ENCODE measurements at regions not wholly inside any gene's neighbourhood (a gene's known extent, or its start where the extent isn't known, plus 50 kb on each side); places are given as distances from the start of the nearest gene placed in this dataset.

DNA sequence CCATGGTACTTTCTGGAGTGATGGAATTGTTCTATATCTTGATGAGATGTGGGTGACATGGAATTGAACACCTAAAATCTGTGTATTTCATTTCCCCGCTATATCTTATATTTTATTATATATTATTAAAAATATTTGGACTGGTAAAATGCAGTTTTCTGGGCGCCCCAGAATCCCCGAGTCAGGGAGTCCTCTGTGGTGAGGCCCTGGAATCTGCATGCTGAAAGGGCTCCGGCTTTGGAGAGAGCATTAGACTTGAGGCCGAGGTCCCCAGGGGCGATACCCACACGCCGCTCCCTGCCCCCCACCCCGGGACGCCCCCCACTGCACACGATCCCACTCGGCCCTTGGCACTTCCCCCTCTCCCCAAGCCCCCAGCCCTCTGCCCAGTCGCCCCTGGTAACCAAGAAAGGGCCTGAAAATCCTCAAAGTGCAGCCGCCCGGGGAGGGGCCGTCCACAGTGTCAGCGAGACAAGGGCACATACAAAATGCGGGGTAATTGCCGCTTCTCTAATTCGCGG is 126.0 kb downstream of the ZFP36L2 start:
- DNase-seq (no peak), ATAC-seq (no peak)
- no peaks in the 10 kb centered on the region for H3K4me1 Mint-ChIP-seq (ENCODE audit: low read depth)
- H3K9me3 Mint-ChIP-seq = peaks cover 11% of the 10 kb centered on the region
- no peaks in the 10 kb centered on the region for H3K27me3 Mint-ChIP-seq (ENCODE audit: low read depth)
- no peak overlapping the region for H3K4me3 Mint-ChIP-seq
- H3K36me3 Mint-ChIP-seq (ENCODE audit: insufficient read depth) = peaks cover 6% of the 10 kb centered on the region

DNA sequence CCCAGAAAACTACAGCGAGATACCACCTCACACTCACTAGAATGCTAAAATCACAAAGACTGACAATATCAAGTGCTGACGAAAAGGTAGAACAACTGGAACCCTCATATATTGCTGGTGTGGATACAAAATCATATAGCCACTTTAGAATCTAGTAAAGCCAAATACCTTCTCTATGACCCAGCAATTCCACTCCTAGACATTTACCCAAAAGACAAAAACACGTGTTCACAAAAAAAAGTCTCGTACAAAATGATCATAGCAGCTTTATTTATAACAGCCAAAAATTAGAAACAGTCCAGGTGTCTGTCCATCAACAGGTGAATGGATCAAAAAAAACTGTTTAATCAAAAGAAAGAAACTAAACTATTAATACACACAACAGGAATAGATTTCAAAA is 126.6 kb downstream of the ZFP36L2 start:
- DNase-seq (no peak), ATAC-seq (no peak)
- Mint-ChIP-seq H3K4me3 (no peak overlapping the region), H3K4me1 (ENCODE audit: low read depth) (no peaks in the 10 kb centered on the region), H3K36me3 (ENCODE audit: insufficient read depth) (peaks cover 9% of the 10 kb centered on the region), H3K27me3 (ENCODE audit: low read depth) (no peaks in the 10 kb centered on the region), H3K9me3 (peaks cover 11% of the 10 kb centered on the region)

DNA sequence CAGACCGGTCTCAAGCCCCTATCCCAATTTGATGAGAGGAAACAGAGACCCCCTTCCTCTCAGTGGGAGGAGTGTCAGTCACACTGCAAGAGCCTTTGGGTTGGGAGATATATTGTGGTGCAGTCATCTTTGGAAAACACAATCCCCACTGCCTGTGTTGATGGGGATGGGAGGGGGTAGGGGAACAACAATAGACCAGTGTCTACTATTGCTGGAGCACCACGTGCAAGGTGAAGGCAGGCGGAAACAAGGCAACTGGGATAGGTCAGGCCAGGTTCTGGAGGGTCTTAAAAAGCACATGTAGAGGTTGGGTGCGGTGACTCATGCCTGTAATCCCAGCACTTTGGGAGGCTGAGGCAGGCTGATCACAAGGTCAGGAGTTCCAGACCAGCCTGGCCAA is 127.9 kb downstream of the ZFP36L2 start:
- H3K27me3 Mint-ChIP-seq (ENCODE audit: low read depth) = no peaks in the 10 kb centered on the region
- peaks cover 7% of the 10 kb centered on the region for H3K9me3 Mint-ChIP-seq
- ATAC-seq (no peak), DNase-seq (no peak)
- no peak overlapping the region for H3K4me3 Mint-ChIP-seq
- H3K4me1 Mint-ChIP-seq (ENCODE audit: low read depth) = no peaks in the 10 kb centered on the region
- H3K36me3 Mint-ChIP-seq (ENCODE audit: insufficient read depth) = peaks cover 10% of the 10 kb centered on the region

DNA sequence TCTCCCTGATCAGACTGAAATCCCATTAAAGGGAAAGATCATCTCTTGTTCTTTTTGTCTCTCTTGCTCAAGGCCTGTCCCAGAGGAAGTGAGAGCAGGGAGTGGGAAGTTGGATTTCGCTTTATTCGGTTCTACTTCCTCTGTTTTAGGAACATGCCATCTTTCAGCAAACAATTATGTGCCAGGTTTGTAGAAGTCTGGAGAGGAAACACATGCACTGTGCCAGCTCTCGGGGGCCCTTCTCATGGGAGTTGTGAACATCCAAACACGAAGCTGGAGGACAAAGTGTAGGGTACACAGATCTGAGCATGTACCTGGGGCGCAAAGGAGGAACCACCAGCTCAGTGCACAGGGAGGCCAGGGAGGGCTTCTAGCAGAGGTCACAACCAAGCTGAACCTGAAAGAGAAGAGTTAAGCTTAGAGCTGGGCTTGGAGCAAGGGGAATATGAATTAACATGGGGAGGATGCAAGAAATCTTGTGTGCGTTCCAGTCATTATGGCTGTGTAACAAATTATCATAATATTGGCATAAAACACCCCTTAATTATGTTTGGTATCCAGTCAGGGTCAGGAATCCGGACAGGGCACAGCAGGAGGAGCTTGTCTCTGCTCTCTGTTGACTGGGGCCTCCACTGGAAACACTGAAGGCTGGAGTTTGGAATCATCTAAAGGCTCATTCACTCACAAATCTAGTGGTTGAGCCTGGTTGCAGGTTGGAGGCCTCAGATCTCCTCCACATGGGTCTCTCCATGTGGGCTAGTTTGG is 128.6 kb downstream of the ZFP36L2 start:
- no peaks in the 10 kb centered on the region for H3K27me3 Mint-ChIP-seq (ENCODE audit: low read depth)
- peaks cover 11% of the 10 kb centered on the region for H3K36me3 Mint-ChIP-seq (ENCODE audit: insufficient read depth)
- no peak overlapping the region for H3K4me3 Mint-ChIP-seq
- DNase-seq (no peak), ATAC-seq (no peak)
- peaks cover 7% of the 10 kb centered on the region for H3K9me3 Mint-ChIP-seq
- no peaks in the 10 kb centered on the region for H3K4me1 Mint-ChIP-seq (ENCODE audit: low read depth)

DNA sequence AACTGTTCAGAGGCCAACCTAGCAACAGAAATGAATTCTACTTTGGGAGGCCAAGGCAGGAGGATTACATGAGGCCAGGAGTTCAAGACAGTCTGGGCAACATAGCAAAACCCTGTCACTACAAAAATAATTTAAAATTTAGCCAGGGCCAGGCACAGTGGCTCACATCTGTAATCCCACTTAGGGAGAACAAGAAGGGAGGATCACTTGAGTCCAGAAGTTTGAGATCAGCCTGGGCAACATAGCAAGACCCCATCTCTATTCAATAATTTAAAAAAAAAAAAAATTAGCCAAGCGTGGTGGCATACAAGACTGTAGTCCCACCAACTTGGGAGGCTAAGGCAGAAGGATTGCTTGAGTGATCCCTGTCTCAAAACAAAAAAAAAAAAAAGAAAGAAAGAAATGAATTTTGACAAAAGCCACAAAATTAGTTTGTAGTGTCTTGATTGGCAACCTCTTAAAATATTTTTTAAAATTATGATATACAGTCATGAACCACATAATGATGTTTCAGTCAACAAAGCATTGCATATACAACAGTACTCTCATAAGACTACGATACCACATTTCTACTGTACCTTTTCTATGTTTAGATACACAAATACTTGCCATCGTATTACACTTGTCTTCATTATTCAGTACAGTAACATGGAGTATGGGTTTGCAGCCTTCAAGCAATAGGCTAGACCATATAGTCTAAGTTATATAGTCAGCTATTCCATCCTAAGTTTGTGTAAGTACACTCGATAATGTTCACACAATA is 130.7 kb downstream of the ZFP36L2 start:
- Mint-ChIP-seq H3K36me3 (ENCODE audit: insufficient read depth) (peaks cover 12% of the 10 kb centered on the region), H3K9me3 (peaks cover 9% of the 10 kb centered on the region), H3K27me3 (ENCODE audit: low read depth) (no peaks in the 10 kb centered on the region), H3K4me3 (no peak overlapping the region), H3K4me1 (ENCODE audit: low read depth) (no peaks in the 10 kb centered on the region)
- DNase-seq (no peak), ATAC-seq (no peak)

GRCh38 chr2:43092520-43093179 is 133.8 kb downstream of the ZFP36L2 start:
- H3K27me3 Mint-ChIP-seq (ENCODE audit: low read depth) = no peaks in the 10 kb centered on the region
- H3K4me3 Mint-ChIP-seq = no peak overlapping the region
- DNase-seq (no peak), ATAC-seq (no peak)
- peaks cover 15% of the 10 kb centered on the region for H3K9me3 Mint-ChIP-seq
- H3K4me1 Mint-ChIP-seq (ENCODE audit: low read depth) = no peaks in the 10 kb centered on the region
- H3K36me3 Mint-ChIP-seq (ENCODE audit: insufficient read depth) = peaks cover 9% of the 10 kb centered on the region

- ATAC-seq = no peak
- Mint-ChIP-seq H3K9me3 (peaks cover 8% of the 10 kb centered on the region), H3K4me1 (ENCODE audit: low read depth) (no peaks in the 10 kb centered on the region)
These were observed 136.1 kb downstream of the ZFP36L2 start for GRCh38 chr2:43090317-43090716.

GRCh38 chr2:43088143-43089073 is 138.0 kb downstream of the ZFP36L2 start:
- no peaks in the 10 kb centered on the region for H3K27me3 Mint-ChIP-seq (ENCODE audit: low read depth)
- peaks cover 8% of the 10 kb centered on the region for H3K9me3 Mint-ChIP-seq

More at GRCh38 chr2:43090317-43090716, 136.1 kb downstream of the ZFP36L2 start:
- H3K36me3 Mint-ChIP-seq (ENCODE audit: insufficient read depth) = peaks cover 6% of the 10 kb centered on the region
- DNase-seq = no peak
- no peak overlapping the region for H3K4me3 Mint-ChIP-seq
- H3K27me3 Mint-ChIP-seq (ENCODE audit: low read depth) = no peaks in the 10 kb centered on the region

GRCh38 chr2:43087413-43087812 is 139.0 kb downstream of the ZFP36L2 start:
- no peak for ATAC-seq
- H3K9me3 Mint-ChIP-seq = peaks cover 8% of the 10 kb centered on the region
- H3K4me1 Mint-ChIP-seq (ENCODE audit: low read depth) = peaks cover 2% of the 10 kb centered on the region
- no peak overlapping the region for H3K4me3 Mint-ChIP-seq
- no peak for DNase-seq
- no peaks in the 10 kb centered on the region for H3K27me3 Mint-ChIP-seq (ENCODE audit: low read depth)
- peaks cover 1% of the 10 kb centered on the region for H3K36me3 Mint-ChIP-seq (ENCODE audit: insufficient read depth)

More at GRCh38 chr2:43088143-43089073, 138.0 kb downstream of the ZFP36L2 start:
- no peak for ATAC-seq
- H3K36me3 Mint-ChIP-seq (ENCODE audit: insufficient read depth) = peaks cover 3% of the 10 kb centered on the region
- no peak overlapping the region for H3K4me3 Mint-ChIP-seq
- peaks cover 2% of the 10 kb centered on the region for H3K4me1 Mint-ChIP-seq (ENCODE audit: low read depth)
- no peak for DNase-seq

- ATAC-seq (no peak), DNase-seq (no peak)
- H3K9me3 Mint-ChIP-seq = peaks cover 8% of the 10 kb centered on the region
- no peak overlapping the region for H3K4me3 Mint-ChIP-seq
- H3K27me3 Mint-ChIP-seq (ENCODE audit: low read depth) = no peaks in the 10 kb centered on the region
- peaks cover 1% of the 10 kb centered on the region for H3K36me3 Mint-ChIP-seq (ENCODE audit: insufficient read depth)
- H3K4me1 Mint-ChIP-seq (ENCODE audit: low read depth) = peaks cover 2% of the 10 kb centered on the region
These were observed 139.8 kb downstream of the ZFP36L2 start for GRCh38 chr2:43086451-43087221.

DNA sequence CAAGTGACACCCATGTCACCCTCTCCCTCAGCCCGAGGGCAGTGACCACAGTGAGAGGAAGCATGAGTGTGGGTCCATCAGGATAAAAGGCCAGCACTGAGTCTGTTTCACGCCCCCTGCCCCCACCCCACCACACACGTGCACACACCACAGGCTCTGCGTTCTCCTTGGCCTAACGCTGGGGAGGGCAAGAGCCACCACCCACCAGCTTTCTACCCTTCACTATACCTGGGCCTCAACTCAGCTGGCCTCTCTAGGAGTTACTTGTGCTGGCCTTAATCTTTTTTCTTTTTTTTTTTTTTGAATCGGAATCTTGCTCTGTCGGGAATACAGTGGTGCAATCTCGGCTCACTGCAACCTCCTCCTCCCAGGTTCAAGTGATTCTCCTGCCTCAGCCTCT is 140.5 kb downstream of the ZFP36L2 start:
- Mint-ChIP-seq H3K4me3 (no peak overlapping the region), H3K27me3 (ENCODE audit: low read depth) (no peaks in the 10 kb centered on the region), H3K9me3 (peaks cover 7% of the 10 kb centered on the region), H3K36me3 (ENCODE audit: insufficient read depth) (peaks cover 1% of the 10 kb centered on the region), H3K4me1 (ENCODE audit: low read depth) (peaks cover 2% of the 10 kb centered on the region)
- ATAC-seq (no peak), DNase-seq (no peak)

DNA sequence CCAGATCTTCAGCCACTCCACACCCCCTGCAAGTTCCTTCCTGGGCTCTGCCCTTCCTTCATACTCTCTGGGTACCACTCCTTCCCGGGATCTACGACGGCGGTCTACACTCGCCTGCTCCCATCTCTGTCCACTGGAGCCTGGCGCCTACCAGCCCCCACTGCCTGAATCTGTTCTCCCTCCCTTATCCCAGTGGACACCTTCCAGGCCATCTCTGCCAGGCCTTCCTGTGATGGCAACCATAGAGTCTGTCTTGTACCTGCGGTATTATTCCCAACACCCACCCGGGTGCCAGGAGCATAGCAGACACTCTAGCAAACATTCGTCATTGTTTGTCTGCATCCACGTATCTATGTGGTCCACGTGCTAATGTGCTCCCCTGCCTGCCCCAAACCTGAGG is 140.9 kb downstream of the ZFP36L2 start:
- no peak overlapping the region for H3K4me3 Mint-ChIP-seq
- H3K4me1 Mint-ChIP-seq (ENCODE audit: low read depth) = peaks cover 2% of the 10 kb centered on the region
- H3K36me3 Mint-ChIP-seq (ENCODE audit: insufficient read depth) = no peaks in the 10 kb centered on the region

GRCh38 chr2:43084699-43085091 is 141.7 kb downstream of the ZFP36L2 start:
- H3K27me3 Mint-ChIP-seq (ENCODE audit: low read depth) = no peaks in the 10 kb centered on the region
- no peak overlapping the region for H3K4me3 Mint-ChIP-seq
- H3K9me3 Mint-ChIP-seq = no peaks in the 10 kb centered on the region
- peaks cover 5% of the 10 kb centered on the region for H3K4me1 Mint-ChIP-seq (ENCODE audit: low read depth)
- ATAC-seq (no peak), DNase-seq (no peak)
- no peaks in the 10 kb centered on the region for H3K36me3 Mint-ChIP-seq (ENCODE audit: insufficient read depth)

More for the DNA sequence above, 140.9 kb downstream of the ZFP36L2 start:
- no peaks in the 10 kb centered on the region for H3K27me3 Mint-ChIP-seq (ENCODE audit: low read depth)
- no peak for ATAC-seq
- no peak for DNase-seq
- H3K9me3 Mint-ChIP-seq = peaks cover 3% of the 10 kb centered on the region
